GM12892 (cell line): ENCODE measurements at regions not wholly inside any gene's neighbourhood (a gene's known extent, or its start where the extent isn't known, plus 50 kb on each side); places are given as distances from the start of the nearest gene placed in this dataset.

Experiments
- DNase-seq: peaks from one replicate; pipeline ENCODE4 v3.0.0; 2011; ENCODE audit not compliant: insufficient read length
- FAIRE-seq: peaks from 2 replicates; lab custom pipeline; 2011; peaks lifted over from hg19 to GRCh38; lab: Jason Lieb, UNC
- POLR2A ChIP-seq: IDR thresholded peaks from 2 replicates; pipeline ENCODE4 v1.6.1; 2011; ENCODE audit warnings: low read depth, low read length, control low read depth
- POLR2AphosphoS5 ChIP-seq: IDR thresholded peaks from 2 replicates; pipeline ENCODE4 v1.6.1; 2011; ENCODE audit warnings: low read depth, low read length, control low read depth
- TAF1 ChIP-seq: IDR thresholded peaks from 2 replicates; pipeline ENCODE4 v1.6.1; 2011; ENCODE audit warnings: low read depth, mild to moderate bottlenecking, control low read depth, low read length, borderline replicate concordance

GRCh38 chr18:10074110-10074509, 160.3 kb downstream of the VAPA start:
- DNase-seq (no peak), FAIRE-seq (no peak)
- TF ChIP-seq POLR2AphosphoS5 (no peak), TAF1 (no peak), POLR2A (no peak)

GRCh38 chr18:10074728-10075127, 160.9 kb downstream of the VAPA start:
- TF ChIP-seq POLR2A, result no peak
- TF ChIP-seq POLR2AphosphoS5, result no peak
- TF ChIP-seq TAF1, result no peak
- FAIRE-seq, result no peak

GRCh38 chr18:10076502-10077030, 162.8 kb downstream of the VAPA start:
- DNase-seq (no peak), FAIRE-seq (no peak)
- TF ChIP-seq POLR2AphosphoS5 (no peak), POLR2A (no peak), TAF1 (no peak)

More at GRCh38 chr18:10074728-10075127, 160.9 kb downstream of the VAPA start:
- no peak for DNase-seq

- TF ChIP-seq POLR2AphosphoS5, result no peak
- TF ChIP-seq POLR2A, result no peak
- TF ChIP-seq TAF1, result no peak
- DNase-seq, result no peak
- no peak for FAIRE-seq
Observed at GRCh38 chr18:10077986-10078385, 164.2 kb downstream of the VAPA start.

- TF ChIP-seq POLR2A, result no peak
- TF ChIP-seq POLR2AphosphoS5, result no peak
- no peak for TF ChIP-seq TAF1
- DNase-seq (no peak), FAIRE-seq (no peak)
Observed at GRCh38 chr18:10080372-10080771, 166.6 kb downstream of the VAPA start.

GRCh38 chr18:10081492-10081891, 167.7 kb downstream of the VAPA start:
- no peak for FAIRE-seq

GRCh38 chr18:10085416-10085815, 171.6 kb downstream of the VAPA start:
- DNase-seq (no peak), FAIRE-seq (no peak)
- no peak for TF ChIP-seq POLR2A
- no peak for TF ChIP-seq POLR2AphosphoS5
- no peak for TF ChIP-seq TAF1

More at GRCh38 chr18:10081492-10081891, 167.7 kb downstream of the VAPA start:
- no peak for DNase-seq
- TF ChIP-seq POLR2A (no peak), POLR2AphosphoS5 (no peak), TAF1 (no peak)

- DNase-seq, result no peak
- TF ChIP-seq POLR2A (no peak), POLR2AphosphoS5 (no peak), TAF1 (no peak)
- no peak for FAIRE-seq
Observed at GRCh38 chr18:10085876-10086275, 172.1 kb downstream of the VAPA start.

- TF ChIP-seq TAF1 (no peak), POLR2AphosphoS5 (no peak), POLR2A (no peak)
- DNase-seq (no peak), FAIRE-seq (no peak)
Observed at GRCh38 chr18:10086458-10087210, 172.8 kb downstream of the VAPA start.

GRCh38 chr18:10088734-10089133, 174.9 kb downstream of the VAPA start:
- DNase-seq (no peak), FAIRE-seq (no peak)
- no peak for TF ChIP-seq POLR2A

- DNase-seq (no peak), FAIRE-seq (no peak)
Observed at GRCh38 chr18:10089881-10090280, 176.1 kb downstream of the VAPA start.

GRCh38 chr18:10090668-10091067, 176.9 kb downstream of the VAPA start:
- no peak for FAIRE-seq
- DNase-seq, result no peak
- TF ChIP-seq TAF1 (no peak), POLR2A (no peak), POLR2AphosphoS5 (no peak)

More at GRCh38 chr18:10089881-10090280, 176.1 kb downstream of the VAPA start:
- no peak for TF ChIP-seq POLR2A
- TF ChIP-seq TAF1, result no peak
- TF ChIP-seq POLR2AphosphoS5, result no peak

GRCh38 chr18:10093445-10093844, 179.6 kb downstream of the VAPA start:
- FAIRE-seq, result no peak
- TF ChIP-seq POLR2A (no peak), TAF1 (no peak), POLR2AphosphoS5 (no peak)
- DNase-seq, result no peak
